ENCODE measurements at regions not wholly inside any gene's neighbourhood (a gene's known extent, or its start where the extent isn't known, plus 50 kb on each side); places are given as distances from the start of the nearest gene placed in this dataset.

DNA sequence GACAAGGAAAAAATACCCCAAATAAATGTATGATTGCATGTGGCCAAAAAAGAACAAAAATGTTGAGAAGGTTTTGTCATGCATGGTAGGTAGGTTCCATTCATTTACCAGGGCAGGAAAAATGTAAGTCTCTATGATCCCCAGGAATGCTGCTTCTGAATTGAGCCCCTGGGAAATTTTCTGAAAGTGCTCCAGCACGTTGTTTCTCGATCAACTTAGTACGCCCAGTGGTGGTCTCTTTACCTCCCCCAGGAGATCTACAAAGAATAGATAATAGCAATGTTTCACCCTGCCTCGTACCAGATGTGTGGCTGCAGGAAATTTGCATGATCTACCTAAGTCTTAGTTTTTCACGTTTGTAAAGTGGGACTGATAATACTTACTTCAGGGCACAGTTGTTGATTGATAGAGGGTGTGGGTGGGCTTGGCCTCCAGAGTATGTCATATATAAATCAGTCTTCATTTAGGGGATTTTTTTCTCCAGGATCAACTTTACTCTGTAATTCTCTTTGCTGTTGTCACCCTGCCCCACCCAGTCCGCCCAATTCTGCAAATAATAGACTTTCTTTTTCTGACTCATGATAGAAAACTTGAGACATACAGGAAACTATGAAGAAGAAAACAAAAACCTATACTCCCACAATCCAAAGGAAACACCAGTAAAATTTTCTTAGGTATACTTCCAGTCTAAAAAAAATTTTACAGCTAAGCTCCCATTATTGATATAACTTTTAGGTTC is 462.0 kb upstream of the RUNX1 start:
- H3K4me1 ChIP-seq = peaks cover 0 to 33% (median 0%) of the 10 kb centered on the region in 9 donors
- H3K27ac ChIP-seq = no peak overlapping the region
- intact Hi-C loops (cut with DNase I) = no loop called here
- H3K27me3 ChIP-seq = peaks cover 0 to 31% (median 7%) of the 10 kb centered on the region in 7 donors
- no peaks in the 10 kb centered on the region for H3K36me3 ChIP-seq
- TF ChIP-seq, protein P1, sequence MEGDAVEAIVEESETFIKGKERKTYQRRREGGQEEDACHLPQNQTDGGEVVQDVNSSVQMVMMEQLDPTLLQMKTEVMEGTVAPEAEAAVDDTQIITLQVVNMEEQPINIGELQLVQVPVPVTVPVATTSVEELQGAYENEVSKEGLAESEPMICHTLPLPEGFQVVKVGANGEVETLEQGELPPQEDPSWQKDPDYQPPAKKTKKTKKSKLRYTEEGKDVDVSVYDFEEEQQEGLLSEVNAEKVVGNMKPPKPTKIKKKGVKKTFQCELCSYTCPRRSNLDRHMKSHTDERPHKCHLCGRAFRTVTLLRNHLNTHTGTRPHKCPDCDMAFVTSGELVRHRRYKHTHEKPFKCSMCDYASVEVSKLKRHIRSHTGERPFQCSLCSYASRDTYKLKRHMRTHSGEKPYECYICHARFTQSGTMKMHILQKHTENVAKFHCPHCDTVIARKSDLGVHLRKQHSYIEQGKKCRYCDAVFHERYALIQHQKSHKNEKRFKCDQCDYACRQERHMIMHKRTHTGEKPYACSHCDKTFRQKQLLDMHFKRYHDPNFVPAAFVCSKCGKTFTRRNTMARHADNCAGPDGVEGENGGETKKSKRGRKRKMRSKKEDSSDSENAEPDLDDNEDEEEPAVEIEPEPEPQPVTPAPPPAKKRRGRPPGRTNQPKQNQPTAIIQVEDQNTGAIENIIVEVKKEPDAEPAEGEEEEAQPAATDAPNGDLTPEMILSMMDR (IDR thresholded peaks at IDR 0.05) = no peak
- WGBS, 2 donors = 44 to 47% methylated on average over 6 of the region's 6 CpGs
- H3K9me3 ChIP-seq = no peaks in the 10 kb centered on the region
- DNase-seq (no peak), ATAC-seq (no peak)
- H3K4me3 ChIP-seq = no peak overlapping the region

DNA sequence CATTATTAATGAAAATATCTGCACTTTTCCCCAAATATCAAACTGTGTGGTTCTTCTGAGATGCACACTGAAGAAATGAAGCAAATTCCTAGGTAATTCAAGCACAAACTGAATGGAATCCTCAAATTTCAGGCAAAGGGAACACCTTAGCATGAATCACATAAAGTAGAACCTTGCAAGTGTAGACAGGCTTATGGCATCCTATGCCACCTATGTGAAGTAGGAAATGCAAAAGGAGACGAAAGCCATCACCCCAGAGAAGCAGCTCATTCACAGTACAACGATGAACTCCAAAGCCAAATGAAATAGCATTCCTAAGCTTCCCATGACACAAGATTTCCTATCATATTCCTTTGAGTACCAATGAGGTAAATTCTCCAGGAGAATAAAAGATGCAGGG is 461.2 kb upstream of the RUNX1 start:
- Histone ChIP-seq H3K27me3 (peaks cover 0 to 28% (median 9%) of the 10 kb centered on the region in 7 donors), H3K27ac (no peak overlapping the region), H3K36me3 (no peaks in the 10 kb centered on the region), H3K9me3 (no peaks in the 10 kb centered on the region), H3K4me3 (no peak overlapping the region), H3K4me1 (peaks cover 0 to 33% (median 0%) of the 10 kb centered on the region in 9 donors)
- WGBS, 2 donors = 79 to 85% methylated on average over 2 of the region's 2 CpGs
- no peak for ATAC-seq
- intact Hi-C loops (cut with DNase I) = no loop called here
- no peak for DNase-seq
- TF ChIP-seq, protein P1 (IDR thresholded peaks at IDR 0.05) = no peak

DNA sequence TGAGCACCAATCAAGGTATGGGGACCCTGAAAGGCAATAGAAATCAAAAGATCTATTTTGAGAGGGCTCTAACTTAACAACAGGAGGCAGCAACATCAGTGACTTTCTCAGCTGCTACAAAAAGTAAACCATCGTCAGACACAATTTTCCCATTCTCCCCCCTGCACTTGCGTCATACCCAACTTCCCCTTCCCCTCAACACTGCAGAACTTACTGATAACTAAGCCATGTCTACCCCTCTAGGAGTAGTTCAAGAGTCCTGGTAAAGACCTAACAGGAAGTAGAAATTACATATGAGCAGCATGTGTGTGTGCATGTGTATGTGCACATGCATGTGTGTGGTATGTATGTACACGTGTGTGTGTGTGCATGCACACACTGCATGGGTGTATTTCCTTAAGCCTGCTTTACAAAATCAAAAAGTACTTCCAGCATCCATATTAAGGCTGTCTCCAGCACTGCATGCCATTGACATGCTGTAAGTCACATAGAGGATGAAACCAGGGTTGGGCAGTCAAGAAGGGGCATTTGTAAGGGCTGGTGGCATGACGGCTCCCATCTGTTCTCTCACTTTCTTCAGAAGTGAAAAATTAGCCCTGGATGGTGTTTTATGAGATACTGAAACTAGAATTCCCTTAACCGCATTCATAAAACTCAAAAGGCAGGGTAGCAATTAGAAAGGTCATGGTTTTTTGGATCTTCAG is 460.1 kb upstream of the RUNX1 start:
- intact Hi-C loops (cut with DNase I) = loop anchor here in 3 of 10 donors (5.0 to 10.0 kb wide), 2 partner anchors 617 to 764 kb away; no protein-coding TSS in a partner anchor
- TF ChIP-seq, protein P1 (IDR thresholded peaks at IDR 0.05) = no peak
- H3K36me3 ChIP-seq = no peaks in the 10 kb centered on the region
- H3K9me3 ChIP-seq = no peaks in the 10 kb centered on the region
- ATAC-seq (peak; percentile 27 to 75 (median 58)), DNase-seq (peak in 1 of 2 donors; percentile 24)
- H3K4me1 ChIP-seq = peaks cover 0 to 44% (median 0%) of the 10 kb centered on the region in 9 donors
- H3K4me3 ChIP-seq = no peak overlapping the region
- peak overlapping the region in 4 of 10 donors; percentile 15 to 85 (median 46) for H3K27ac ChIP-seq
- 76 to 80% methylated on average over 5 of the region's 5 CpGs for WGBS, 2 donors
- peaks cover 0 to 31% (median 17%) of the 10 kb centered on the region in 7 donors for H3K27me3 ChIP-seq

DNA sequence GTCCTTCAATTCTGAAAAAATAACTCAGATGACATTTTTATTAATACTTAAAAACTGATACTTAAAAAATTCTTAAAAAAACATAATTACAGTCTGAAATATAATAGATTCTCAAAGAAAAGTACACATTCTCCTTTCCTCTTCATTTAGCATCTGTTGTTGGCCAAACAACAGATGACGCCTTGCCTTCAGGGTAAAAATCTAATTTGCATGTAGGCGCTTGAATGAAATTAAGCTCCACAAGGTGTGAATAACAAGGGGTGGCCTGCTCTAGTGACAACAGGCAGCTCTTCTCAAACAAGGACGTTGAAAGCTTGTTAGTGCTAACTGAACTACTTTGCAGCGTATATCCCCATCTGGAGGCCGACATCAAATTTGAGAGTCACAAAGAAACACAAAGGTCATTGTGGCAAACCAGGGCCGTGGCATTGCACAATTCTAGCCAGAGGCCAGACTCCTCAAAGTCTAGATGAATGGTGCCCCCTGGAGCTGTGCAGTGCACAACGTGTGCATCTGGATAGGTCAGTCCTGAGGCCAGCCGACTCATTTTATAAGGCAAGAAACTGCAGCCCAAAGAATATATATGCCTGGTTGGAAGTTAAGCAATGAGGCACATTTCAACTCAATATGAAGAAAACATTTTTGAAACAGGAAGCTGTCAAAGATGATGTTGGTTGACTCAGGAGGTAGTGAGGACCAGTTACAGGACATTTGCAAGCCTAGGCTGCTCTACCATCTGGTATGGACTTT is 459.2 kb upstream of the RUNX1 start:
- no peaks in the 10 kb centered on the region for H3K9me3 ChIP-seq
- intact Hi-C loops (cut with DNase I) = loop anchor here in 3 of 10 donors (5.0 to 10.0 kb wide), 2 partner anchors 616 to 764 kb away; no protein-coding TSS in a partner anchor
- peak overlapping the region in 4 of 10 donors; percentile 15 to 85 (median 46) for H3K27ac ChIP-seq
- DNase-seq (peak; percentile 50 to 54), ATAC-seq (peak; percentile 67 to 86 (median 78))
- peaks cover 0 to 33% (median 17%) of the 10 kb centered on the region in 7 donors for H3K27me3 ChIP-seq
- peaks cover 0 to 52% (median 0%) of the 10 kb centered on the region in 9 donors for H3K4me1 ChIP-seq
- WGBS, 2 donors = 48% methylated on average over 8 of the region's 8 CpGs
- TF ChIP-seq, protein P1 (IDR thresholded peaks at IDR 0.05) = peak in 5 of 9 donors; percentile 32 to 55 (median 40)
- no peak overlapping the region for H3K4me3 ChIP-seq
- H3K36me3 ChIP-seq = no peaks in the 10 kb centered on the region

All from heart right ventricle (tissue), 16 donors.